ENCODE measurements at regions not wholly inside any gene's neighbourhood (a gene's known extent, or its start where the extent isn't known, plus 50 kb on each side); places are given as distances from the start of the nearest gene placed in this dataset.
A peak's percentile ranks its signal among the peaks of the same experiment; 100 is the strongest.

- H3K4me2 ChIP-seq (ENCODE audit: low read depth, low read length): peak overlapping the region; percentile 71; the same call in 1 of the 2 replicates
These were observed 148.3 kb downstream of the SMAD6 start for GRCh38 chr15:66850078-66850991.

GRCh38 chr15:66850996-66851310 is 148.9 kb downstream of the SMAD6 start:
- no peak overlapping the region for H3K9ac ChIP-seq (ENCODE audit: low read length)

More at GRCh38 chr15:66850078-66850991, 148.3 kb downstream of the SMAD6 start:
- no peak overlapping the region for H3K27ac ChIP-seq (ENCODE audit: low read length)
- H3K9me2 ChIP-seq (replicated peaks; ENCODE audit: insufficient read depth, low read length): no peaks in the 10 kb centered on the region
- H3K36me3 ChIP-seq (replicated peaks; ENCODE audit: insufficient read depth, low read length): no peaks in the 10 kb centered on the region
- no peaks in the 10 kb centered on the region for H3K79me2 ChIP-seq (ENCODE audit: low read length)
- H3K4me3 ChIP-seq (ENCODE audit: low read length): no peak overlapping the region
- H3K9me3 ChIP-seq (replicated peaks; ENCODE audit: insufficient read depth, low read length): no peaks in the 10 kb centered on the region
- H3K4me1 ChIP-seq (ENCODE audit: low read length): 0 out of 2 replicates have a peak, but pooled peaks cover 3% of the 10 kb centered on the region
- no peaks in the 10 kb centered on the region for H3F3A ChIP-seq (ENCODE audit: insufficient read depth, low read length)
- H3K9ac ChIP-seq (ENCODE audit: low read length): no peak overlapping the region
- no peaks in the 10 kb centered on the region for H4K20me1 ChIP-seq (ENCODE audit: insufficient read depth, low read length)
- peaks cover 13% of the 10 kb centered on the region; the same call in 1 of the 2 replicates for H3K27me3 ChIP-seq (replicated peaks; ENCODE audit: insufficient read depth, low read length)
- peak overlapping the region; percentile 89 for H2AFZ ChIP-seq (ENCODE audit: low read length)
- no peak for DNase-seq
- TF ChIP-seq EZH2phosphoT487 (IDR thresholded peaks at IDR 0.05; ENCODE audit: low read length): no peak
- no peak for TF ChIP-seq CTCF (IDR thresholded peaks at IDR 0.05; ENCODE audit: low read length)
- no peak for TF ChIP-seq EZH2 (optimal IDR thresholded peaks at IDR 0.05; ENCODE audit: low read depth, low read length)

GRCh38 chr15:66851311-66852063 is 149.5 kb downstream of the SMAD6 start:
- Histone ChIP-seq H3K9me3 (replicated peaks; ENCODE audit: insufficient read depth, low read length) (no peaks in the 10 kb centered on the region), H2AFZ (ENCODE audit: low read length) (peak overlapping the region; percentile 89), H4K20me1 (ENCODE audit: insufficient read depth, low read length) (no peaks in the 10 kb centered on the region), H3K27me3 (replicated peaks; ENCODE audit: insufficient read depth, low read length) (peaks cover 13% of the 10 kb centered on the region; the same call in 1 of the 2 replicates), H3K9ac (ENCODE audit: low read length) (no peak overlapping the region), H3F3A (ENCODE audit: insufficient read depth, low read length) (no peaks in the 10 kb centered on the region), H3K4me3 (ENCODE audit: low read length) (no peak overlapping the region), H3K36me3 (replicated peaks; ENCODE audit: insufficient read depth, low read length) (no peaks in the 10 kb centered on the region), H3K9me2 (replicated peaks; ENCODE audit: insufficient read depth, low read length) (no peaks in the 10 kb centered on the region), H3K4me2 (ENCODE audit: low read depth, low read length) (peak overlapping the region; percentile 71), H3K79me2 (ENCODE audit: low read length) (no peaks in the 10 kb centered on the region), H3K27ac (ENCODE audit: low read length) (no peak overlapping the region), H3K4me1 (ENCODE audit: low read length) (0 out of 2 replicates have a peak, but pooled peaks cover 3% of the 10 kb centered on the region)
- DNase-seq: peak; percentile 66
- TF ChIP-seq EZH2 (optimal IDR thresholded peaks at IDR 0.05; ENCODE audit: low read depth, low read length): no peak
- TF ChIP-seq CTCF (IDR thresholded peaks at IDR 0.05; ENCODE audit: low read length): peak; percentile 92

More at GRCh38 chr15:66850996-66851310, 148.9 kb downstream of the SMAD6 start:
- Histone ChIP-seq H3K9me2 (replicated peaks; ENCODE audit: insufficient read depth, low read length) (no peaks in the 10 kb centered on the region), H2AFZ (ENCODE audit: low read length) (peak overlapping the region; percentile 89), H3K4me2 (ENCODE audit: low read depth, low read length) (peak overlapping the region; percentile 71), H3K9me3 (replicated peaks; ENCODE audit: insufficient read depth, low read length) (no peaks in the 10 kb centered on the region), H3F3A (ENCODE audit: insufficient read depth, low read length) (no peaks in the 10 kb centered on the region), H3K27ac (ENCODE audit: low read length) (no peak overlapping the region), H3K4me3 (ENCODE audit: low read length) (no peak overlapping the region; the same call in 1 of the 2 replicates), H3K79me2 (ENCODE audit: low read length) (no peaks in the 10 kb centered on the region), H3K4me1 (ENCODE audit: low read length) (0 out of 2 replicates have a peak, but pooled peaks cover 3% of the 10 kb centered on the region), H4K20me1 (ENCODE audit: insufficient read depth, low read length) (no peaks in the 10 kb centered on the region), H3K27me3 (replicated peaks; ENCODE audit: insufficient read depth, low read length) (peaks cover 13% of the 10 kb centered on the region; the same call in 1 of the 2 replicates), H3K36me3 (replicated peaks; ENCODE audit: insufficient read depth, low read length) (no peaks in the 10 kb centered on the region)
- no peak for TF ChIP-seq EZH2phosphoT487 (IDR thresholded peaks at IDR 0.05; ENCODE audit: low read length)
- TF ChIP-seq EZH2 (optimal IDR thresholded peaks at IDR 0.05; ENCODE audit: low read depth, low read length): no peak
- TF ChIP-seq CTCF (IDR thresholded peaks at IDR 0.05; ENCODE audit: low read length): no peak
- DNase-seq: no peak

All from MM.1S (cell line).